Tibial nerve (tissue), 4 donors: ENCODE measurements at regions not wholly inside any gene's neighbourhood (a gene's known extent, or its start where the extent isn't known, plus 50 kb on each side); places are given as distances from the start of the nearest gene placed in this dataset.
A peak's percentile ranks its signal among the peaks of the same experiment; 100 is the strongest.

Source experiments
- DNase-seq, 2 donors: peaks; one replicate each; pipeline ENCODE4 v3.0.0-alpha.2; 2019; ENCODE audit warnings: low spot score in 2 of 2
- H3K27ac ChIP-seq, 4 donors: fragments of 200-600 bp; sonication (generic) in 3 of 4; one replicate each; pipeline ENCODE4 v1.5.1; 2017 to 2019; ENCODE audit warnings: mild to moderate bottlenecking in 1 of 4
- H3K27me3 ChIP-seq, 2 donors: fragments of 200-600 bp; sonication (generic) in 1 of 2; one replicate each; pipeline versions ENCODE4 v1.5.1 to v1.6.0; 2017 to 2019
- H3K36me3 ChIP-seq, 3 donors: fragments of 200-600 bp; sonication (generic); one replicate each; pipeline ENCODE4 v1.5.1; 2018 to 2019
- H3K4me1 ChIP-seq, 4 donors: fragments of 200-600 bp; sonication (generic) in 3 of 4; one replicate each; pipeline ENCODE4 v1.5.1; 2017 to 2019
- H3K4me3 ChIP-seq, 4 donors: fragments of 200-600 bp; sonication (generic) in 3 of 4; one replicate each; pipeline ENCODE4 v1.5.1; 2017 to 2019; ENCODE audit warnings: mild to moderate bottlenecking in 1 of 4, moderate library complexity in 1 of 4
- H3K9me3 ChIP-seq, 4 donors: fragments of 200-600 bp; sonication (generic) in 3 of 4; one replicate each; pipeline ENCODE4 v1.5.1; 2017 to 2019
- EP300 ChIP-seq, 2 donors: sonication (generic); formaldehyde crosslinking; IDR thresholded peaks; one replicate each; pipeline ENCODE4 v1.6.1; 2017; ENCODE audit warnings: antibody characterized with exemption in 2 of 2, mild to moderate bottlenecking in 1 of 2
- POLR2A ChIP-seq, 2 donors: fragments of 450-650 bp; IDR thresholded peaks; one replicate each; pipeline ENCODE4 v1.6.1; 2017; ENCODE audit warnings: antibody characterized with exemption in 2 of 2, mild to moderate bottlenecking in 2 of 2, moderate library complexity in 2 of 2
- WGBS, 2 donors: methylation state at CpG; one replicate each; pipeline ENCODE4 v1.1.5; 2018; 5-methylcytosine and 5-hydroxymethylcytosine counted together
- TF ChIP-seq, protein P1 (sequence below), 5 experiments: fragments of 200-600 bp in 3 of 5; fragments of 450-650 bp in 2 of 5; sonication (generic) in 3 of 5; IDR thresholded peaks; one replicate each; pipeline ENCODE4 v1.5.1; 2016 to 2019; ENCODE audit warnings: antibody characterized with exemption in 5 of 5, mild to moderate bottlenecking in 3 of 5, moderate library complexity in 2 of 5

DNA sequence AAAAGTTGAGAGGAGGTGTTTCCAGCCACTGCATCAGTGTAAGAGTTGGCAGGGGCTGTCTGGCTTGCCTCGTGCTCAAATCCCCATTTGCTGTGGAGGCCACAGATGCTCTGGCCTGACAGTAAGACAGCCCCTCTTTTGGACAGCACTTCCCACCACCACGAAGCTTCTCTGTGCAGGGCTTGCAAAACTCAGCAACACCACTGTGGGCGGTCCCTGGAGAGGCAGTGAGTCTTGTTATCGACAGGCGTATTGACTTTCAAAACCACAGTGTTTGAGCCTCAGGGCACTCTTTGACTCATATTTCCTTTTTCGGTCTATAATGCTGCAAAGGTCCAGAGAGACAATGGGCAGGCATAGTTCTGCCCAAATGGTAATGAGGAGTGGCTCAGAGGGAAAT, 539.5 kb downstream of the EBF1 start:
- H3K27me3 ChIP-seq = no peaks in the 10 kb centered on the region
- H3K9me3 ChIP-seq = no peaks in the 10 kb centered on the region
- no peak overlapping the region for H3K4me3 ChIP-seq
- no peaks in the 10 kb centered on the region for H3K4me1 ChIP-seq
- WGBS, 2 donors = 38 to 40% methylated on average over 6 of the region's 6 CpGs
- no peak overlapping the region for H3K27ac ChIP-seq
- TF ChIP-seq POLR2A (IDR thresholded peaks at IDR 0.05) (no peak), EP300 (IDR thresholded peaks at IDR 0.05) (no peak)
- TF ChIP-seq, protein P1, sequence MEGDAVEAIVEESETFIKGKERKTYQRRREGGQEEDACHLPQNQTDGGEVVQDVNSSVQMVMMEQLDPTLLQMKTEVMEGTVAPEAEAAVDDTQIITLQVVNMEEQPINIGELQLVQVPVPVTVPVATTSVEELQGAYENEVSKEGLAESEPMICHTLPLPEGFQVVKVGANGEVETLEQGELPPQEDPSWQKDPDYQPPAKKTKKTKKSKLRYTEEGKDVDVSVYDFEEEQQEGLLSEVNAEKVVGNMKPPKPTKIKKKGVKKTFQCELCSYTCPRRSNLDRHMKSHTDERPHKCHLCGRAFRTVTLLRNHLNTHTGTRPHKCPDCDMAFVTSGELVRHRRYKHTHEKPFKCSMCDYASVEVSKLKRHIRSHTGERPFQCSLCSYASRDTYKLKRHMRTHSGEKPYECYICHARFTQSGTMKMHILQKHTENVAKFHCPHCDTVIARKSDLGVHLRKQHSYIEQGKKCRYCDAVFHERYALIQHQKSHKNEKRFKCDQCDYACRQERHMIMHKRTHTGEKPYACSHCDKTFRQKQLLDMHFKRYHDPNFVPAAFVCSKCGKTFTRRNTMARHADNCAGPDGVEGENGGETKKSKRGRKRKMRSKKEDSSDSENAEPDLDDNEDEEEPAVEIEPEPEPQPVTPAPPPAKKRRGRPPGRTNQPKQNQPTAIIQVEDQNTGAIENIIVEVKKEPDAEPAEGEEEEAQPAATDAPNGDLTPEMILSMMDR (IDR thresholded peaks at IDR 0.05) = no peak
- H3K36me3 ChIP-seq = no peaks in the 10 kb centered on the region
- no peak for DNase-seq

DNA sequence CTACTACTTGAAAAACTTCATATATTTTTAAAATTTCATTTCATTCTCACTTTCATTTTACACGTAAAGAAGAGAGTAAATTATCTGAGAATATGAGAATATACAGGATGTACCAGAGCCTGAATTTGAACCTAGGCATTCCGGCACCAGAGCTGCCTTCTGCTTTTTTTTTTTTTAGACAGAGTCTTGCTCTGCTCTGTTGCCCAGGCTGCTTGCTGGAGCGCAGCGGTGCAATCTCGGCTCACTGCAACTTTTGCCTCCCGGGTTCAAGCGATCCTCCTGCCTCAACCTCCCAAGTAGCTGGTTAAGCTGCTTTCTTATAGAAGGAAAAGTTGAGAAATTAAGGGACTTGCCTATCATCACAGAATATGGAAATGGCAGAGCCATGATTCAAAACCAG, 540.1 kb downstream of the EBF1 start:
- 94 to 98% methylated on average over 7 of the region's 7 CpGs for WGBS, 2 donors
- Histone ChIP-seq H3K27ac (no peak overlapping the region), H3K4me3 (no peak overlapping the region), H3K4me1 (no peaks in the 10 kb centered on the region), H3K36me3 (no peaks in the 10 kb centered on the region), H3K9me3 (no peaks in the 10 kb centered on the region), H3K27me3 (no peaks in the 10 kb centered on the region)
- DNase-seq = no peak
- TF ChIP-seq POLR2A (IDR thresholded peaks at IDR 0.05) (no peak), EP300 (IDR thresholded peaks at IDR 0.05) (no peak)
- TF ChIP-seq, protein P1 (IDR thresholded peaks at IDR 0.05) = no peak

DNA sequence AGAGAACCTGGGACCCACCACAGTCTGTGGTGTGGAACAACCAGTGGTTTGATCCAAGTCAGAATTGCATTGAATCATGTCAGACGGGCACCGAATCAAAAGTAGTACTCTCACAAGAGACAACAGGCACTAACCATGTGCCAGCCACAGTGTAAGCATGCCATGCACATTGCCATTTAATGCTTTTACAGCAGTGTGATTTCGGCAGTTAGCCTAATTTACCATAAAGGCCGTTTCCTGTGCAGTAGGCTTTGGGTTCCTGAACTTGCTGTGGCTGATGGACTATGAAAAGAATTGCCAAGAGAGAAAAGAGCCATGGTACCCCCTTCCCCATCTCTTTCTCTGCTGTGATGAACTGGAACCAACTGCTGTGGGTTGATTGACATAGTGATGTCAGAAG, 540.6 kb downstream of the EBF1 start:
- H3K4me1 ChIP-seq = no peaks in the 10 kb centered on the region
- H3K27ac ChIP-seq = no peak overlapping the region
- no peak overlapping the region for H3K4me3 ChIP-seq
- H3K9me3 ChIP-seq = no peaks in the 10 kb centered on the region
- H3K36me3 ChIP-seq = no peaks in the 10 kb centered on the region
- 86% methylated on average over 4 of the region's 4 CpGs for WGBS, 2 donors
- TF ChIP-seq EP300 (IDR thresholded peaks at IDR 0.05) = no peak
- no peak for TF ChIP-seq POLR2A (IDR thresholded peaks at IDR 0.05)
- TF ChIP-seq, protein P1 (IDR thresholded peaks at IDR 0.05) = no peak
- DNase-seq = no peak
- no peaks in the 10 kb centered on the region for H3K27me3 ChIP-seq

DNA sequence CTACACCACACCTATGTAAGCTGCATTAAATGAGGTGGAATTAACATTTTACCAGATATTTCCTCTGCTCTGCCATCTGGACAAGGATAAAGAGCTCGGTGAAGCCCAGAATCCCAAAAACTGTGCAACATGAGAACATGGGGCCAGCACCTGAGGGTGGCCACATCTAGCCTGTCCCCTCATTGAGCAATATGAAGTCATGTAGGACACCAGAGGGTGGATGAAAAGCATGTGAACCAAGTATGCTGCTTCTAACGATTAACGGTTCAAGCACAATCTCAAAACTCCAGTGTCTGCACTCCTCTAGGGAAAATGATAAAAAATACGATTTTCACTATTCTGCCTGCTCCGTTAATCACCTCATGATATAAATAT, 545.8 kb downstream of the EBF1 start:
- H3K4me1 ChIP-seq = peaks cover 0 to 8% (median 0%) of the 10 kb centered on the region in 4 donors
- H3K27ac ChIP-seq = peak overlapping the region in 1 of 4 donors; percentile 52
- 78 to 85% methylated on average over 5 of the region's 5 CpGs for WGBS, 2 donors

DNA sequence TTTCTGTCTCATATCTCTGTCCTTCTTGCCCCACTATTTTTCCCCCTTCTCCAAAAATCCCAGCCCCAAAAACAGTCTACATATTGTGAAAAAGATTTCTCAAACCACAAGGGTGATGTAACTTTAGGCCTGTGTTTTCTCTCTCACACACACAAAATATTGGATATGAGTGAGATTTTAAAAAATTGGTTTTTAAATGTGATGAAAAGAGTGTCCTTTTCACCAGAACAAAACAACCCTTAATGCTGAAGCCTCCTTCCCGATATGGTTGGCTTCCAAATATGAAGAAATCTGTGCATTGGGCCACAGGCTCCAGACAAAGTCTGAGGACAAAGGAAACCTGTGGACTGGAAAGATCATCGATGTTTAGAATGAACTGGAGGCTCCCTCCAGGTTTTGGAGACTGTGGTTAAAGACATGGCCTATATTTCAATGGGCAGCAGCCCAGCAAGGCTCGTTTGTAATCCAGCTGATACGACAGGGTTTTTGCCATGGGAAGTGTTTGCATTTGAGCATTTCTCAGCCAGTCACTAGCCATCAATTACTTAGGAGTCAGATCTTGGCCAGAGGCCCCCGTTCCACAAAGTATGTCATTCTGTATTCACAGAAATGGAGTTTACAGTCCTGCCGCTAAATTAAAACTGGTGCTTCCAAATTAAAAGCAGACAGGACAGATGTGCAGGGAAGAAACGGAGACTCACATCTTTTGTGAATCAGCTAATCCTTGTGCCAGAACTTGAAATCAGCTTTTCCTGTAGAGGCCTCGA, 546.3 kb downstream of the EBF1 start:
- peak in 1 of 2 donors; percentile 55 for TF ChIP-seq EP300 (IDR thresholded peaks at IDR 0.05)
- TF ChIP-seq, protein P1 (IDR thresholded peaks at IDR 0.05) = no peak
- DNase-seq = peak in 1 of 2 donors; percentile 28

More for the DNA sequence above, 545.8 kb downstream of the EBF1 start:
- Histone ChIP-seq H3K27me3 (no peaks in the 10 kb centered on the region), H3K4me3 (no peak overlapping the region), H3K36me3 (no peaks in the 10 kb centered on the region), H3K9me3 (no peaks in the 10 kb centered on the region)
- DNase-seq = peak in 1 of 2 donors; percentile 11
- TF ChIP-seq, protein P1 (IDR thresholded peaks at IDR 0.05) = no peak
- peak in 1 of 2 donors; percentile 34 for TF ChIP-seq EP300 (IDR thresholded peaks at IDR 0.05)

More for the DNA sequence above, 546.3 kb downstream of the EBF1 start:
- H3K27me3 ChIP-seq = no peaks in the 10 kb centered on the region
- H3K4me3 ChIP-seq = no peak overlapping the region
- peak overlapping the region in 1 of 4 donors; percentile 68 for H3K27ac ChIP-seq
- H3K4me1 ChIP-seq = peaks cover 0 to 8% (median 0%) of the 10 kb centered on the region in 4 donors
- H3K9me3 ChIP-seq = peaks cover 0 to 4% (median 0%) of the 10 kb centered on the region in 4 donors
- no peaks in the 10 kb centered on the region for H3K36me3 ChIP-seq
- WGBS, 2 donors = 55 to 72% methylated on average over 8 of the region's 8 CpGs
